SK-N-SH (cell line): ENCODE measurements at regions not wholly inside any gene's neighbourhood (a gene's known extent, or its start where the extent isn't known, plus 50 kb on each side); places are given as distances from the start of the nearest gene placed in this dataset.

Experiments
- CTCF ChIP-seq: fragments of 200-600 bp; sonication (generic); IDR thresholded peaks from 2 replicates; pipeline ENCODE4 v1.6.1; 2017; ENCODE audit warnings: antibody characterized with exemption, mild to moderate bottlenecking, moderate library complexity
- FOXM1 ChIP-seq: IDR thresholded peaks from 2 replicates; pipeline ENCODE4 v1.4.0; 2012; ENCODE audit warnings: low read depth, mild to moderate bottlenecking
- POLR2AphosphoS5 ChIP-seq: IDR thresholded peaks from 2 replicates; pipeline ENCODE4 v1.6.1; 2012; ENCODE audit warnings: low read depth, low read length

- TF ChIP-seq FOXM1 (no peak), CTCF (no peak), POLR2AphosphoS5 (no peak)
These were observed 178.1 kb upstream of the VEGFC start for GRCh38 chr4:176970853-176971252.
